ENCODE measurements at regions not wholly inside any gene's neighbourhood (a gene's known extent, or its start where the extent isn't known, plus 50 kb on each side); places are given as distances from the start of the nearest gene placed in this dataset.

GRCh38 chr3:14338898-14339458, 63.4 kb upstream of the SLC6A6 start:
- no peak for DNase-seq

GRCh38 chr3:14340960-14341708, 61.3 kb upstream of the SLC6A6 start:
- no peak for DNase-seq

- no peak for DNase-seq
These were observed 58.9 kb upstream of the SLC6A6 start for GRCh38 chr3:14343338-14344112.

- no peak for DNase-seq
These were observed 58.1 kb upstream of the SLC6A6 start for GRCh38 chr3:14344351-14344750.

GRCh38 chr3:14345496-14346150, 56.8 kb upstream of the SLC6A6 start:
- no peak for DNase-seq

- DNase-seq: no peak
These were observed 56.2 kb upstream of the SLC6A6 start for GRCh38 chr3:14346191-14346590.

- no peak for DNase-seq
These were observed 55.8 kb upstream of the SLC6A6 start for GRCh38 chr3:14346642-14347041.

- no peak for DNase-seq
These were observed 55.3 kb upstream of the SLC6A6 start for GRCh38 chr3:14347110-14347509.

GRCh38 chr3:14351617-14352001, 50.8 kb upstream of the SLC6A6 start:
- DNase-seq: no peak

GRCh38 chr3:14352002-14352627, 50.3 kb upstream of the SLC6A6 start:
- no peak for DNase-seq
